GM06990 (cell line): ENCODE measurements at regions not wholly inside any gene's neighbourhood (a gene's known extent, or its start where the extent isn't known, plus 50 kb on each side); places are given as distances from the start of the nearest gene placed in this dataset.
"Not testable (repeated sequence)": the region's sequence is repeated elsewhere in the genome, so short reads cannot be mapped to it uniquely, and the experiment has no call there.

ENCODE experiments used
- DNase-seq: peaks from one replicate; pipeline ENCODE4 v3.0.0-alpha.2; 2011; ENCODE audit not compliant: insufficient read length; ENCODE audit errors: extremely low read depth
- H3K27me3 ChIP-seq: replicated peaks from 2 replicates; pipeline ENCODE4 v1.6.0; 2011; ENCODE audit warnings: low read length; ENCODE audit not compliant: control insufficient read depth, insufficient read depth
- H3K36me3 ChIP-seq: 2 replicates; pipeline ENCODE4 v1.5.1; 2011; ENCODE audit warnings: low read length; ENCODE audit not compliant: control insufficient read depth, insufficient read depth
- H3K4me3 ChIP-seq: replicated peaks from 2 replicates; pipeline ENCODE4 v1.5.1; 2011; ENCODE audit warnings: low read depth, mild to moderate bottlenecking, control low read depth, low read length
- CTCF ChIP-seq: IDR thresholded peaks from 2 replicates; pipeline ENCODE4 v1.5.1; 2011; ENCODE audit warnings: low read length, control low read depth, mild to moderate bottlenecking, inconsistent platforms; ENCODE audit not compliant: insufficient read depth, poor library complexity, severe bottlenecking

DNA sequence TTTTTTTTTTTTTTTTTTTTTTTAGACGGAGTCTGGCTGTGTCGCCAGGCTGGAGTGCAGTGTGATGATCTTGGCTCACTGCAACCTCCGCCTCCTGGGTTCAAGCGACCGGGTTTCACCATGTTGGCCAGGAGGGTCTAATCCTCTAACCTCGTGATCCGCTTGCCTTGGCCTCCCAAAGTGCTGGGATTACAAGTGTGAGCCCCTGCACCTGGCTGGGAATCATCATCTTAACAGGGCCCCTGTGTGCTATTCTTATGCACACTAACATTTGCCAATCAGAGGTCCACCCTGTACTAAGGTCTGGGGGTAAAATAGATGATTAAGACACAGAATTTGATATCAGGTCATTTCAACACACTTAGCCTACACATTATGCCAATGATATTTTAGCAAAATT is 278.7 kb upstream of the CHRM3 start:
- Histone ChIP-seq H3K4me3 (no peak overlapping the region), H3K27me3 (no peaks in the 10 kb centered on the region), H3K36me3 (no peaks in the 10 kb centered on the region)
- no peak for DNase-seq
- TF ChIP-seq CTCF, result no peak

GRCh38 chr1:239106689-239107088 is 279.7 kb upstream of the CHRM3 start:
- DNase-seq, H3K4me3 ChIP-seq, H3K27me3 ChIP-seq, H3K36me3 ChIP-seq: not testable (repeated sequence)

DNA sequence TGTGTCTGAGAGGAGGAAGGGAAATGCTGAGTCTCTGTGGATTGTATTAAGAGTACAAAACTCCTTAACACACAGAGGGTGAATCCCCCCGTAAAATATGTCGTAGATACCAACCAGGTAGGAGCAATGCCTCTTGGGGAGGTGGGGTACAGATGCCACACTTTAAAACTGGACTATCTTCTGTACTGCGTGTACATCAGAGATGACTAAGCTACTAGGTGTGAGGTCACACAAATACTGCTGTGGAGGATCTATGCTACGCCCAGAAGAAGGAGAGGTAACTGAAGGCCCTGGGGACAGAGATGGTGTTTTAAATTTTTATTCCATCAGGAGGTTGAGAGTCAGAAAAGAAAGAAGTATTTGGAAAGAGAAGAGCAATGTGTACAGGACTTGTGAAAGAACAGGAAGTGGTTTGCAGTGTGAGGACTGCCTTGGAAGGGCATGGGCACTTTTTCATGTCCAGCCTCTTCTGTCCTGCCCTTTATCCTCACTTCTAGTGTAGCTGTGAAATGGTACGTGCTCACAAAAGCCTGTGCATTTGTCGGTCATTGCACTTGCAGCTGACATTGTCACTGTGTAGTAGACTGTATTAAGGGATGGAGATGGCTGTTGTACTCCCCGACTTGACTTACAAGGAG is 287.8 kb upstream of the CHRM3 start:
- no peak for DNase-seq
- Histone ChIP-seq H3K27me3 (no peaks in the 10 kb centered on the region), H3K4me3 (no peak overlapping the region), H3K36me3 (no peaks in the 10 kb centered on the region)
- no peak for TF ChIP-seq CTCF

DNA sequence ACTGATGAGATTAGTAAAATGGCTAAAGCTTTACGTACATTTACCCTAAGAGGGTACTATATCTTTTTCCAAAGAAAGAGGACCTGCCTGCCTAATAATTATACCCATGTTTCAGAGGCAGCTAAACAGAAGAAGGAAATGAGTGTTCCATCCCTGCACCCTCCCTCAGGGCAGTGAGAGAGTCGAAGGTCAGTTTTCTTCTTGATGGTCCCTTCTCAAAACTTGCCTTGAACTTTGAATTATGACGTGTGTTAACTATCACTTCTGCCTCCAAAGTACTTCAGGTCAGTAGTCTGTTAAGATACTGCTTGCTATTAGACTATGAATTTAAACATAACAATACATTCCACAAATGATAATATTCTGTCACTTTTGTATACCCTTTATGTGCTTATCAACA is 294.8 kb upstream of the CHRM3 start:
- Histone ChIP-seq H3K36me3 (no peaks in the 10 kb centered on the region), H3K4me3 (no peak overlapping the region), H3K27me3 (no peaks in the 10 kb centered on the region)
- TF ChIP-seq CTCF, result no peak
- DNase-seq, result no peak

DNA sequence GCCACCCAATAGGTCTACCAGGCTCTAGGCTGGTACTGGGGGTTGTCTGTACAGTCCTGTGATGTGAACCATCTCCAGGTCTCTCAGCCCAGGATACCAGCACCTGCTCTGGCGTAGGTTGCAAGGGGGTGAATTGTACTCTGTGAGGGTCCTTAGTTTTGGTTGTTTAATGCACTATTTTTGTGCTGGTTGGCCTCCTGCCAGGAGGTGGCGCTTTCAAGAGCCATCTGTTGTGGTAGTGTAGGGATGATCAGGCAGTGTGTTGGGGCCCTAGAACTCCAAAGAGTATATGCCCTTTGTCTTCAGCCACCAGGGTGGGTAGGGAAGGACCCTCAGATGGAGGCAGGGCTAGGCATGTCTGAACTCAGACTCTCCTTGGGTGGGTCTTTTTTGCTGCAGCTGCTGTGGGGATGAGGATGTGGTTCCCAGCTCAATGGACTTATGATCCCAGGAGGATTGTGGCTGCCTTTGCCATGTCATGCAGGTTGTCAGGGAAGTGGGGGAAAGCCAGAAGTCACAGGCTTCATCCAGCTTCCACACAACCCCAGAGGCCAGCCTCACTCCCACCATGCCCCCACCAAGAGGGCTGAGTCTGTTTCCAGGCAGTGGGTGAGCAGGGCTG is 301.8 kb upstream of the CHRM3 start:
- Histone ChIP-seq H3K27me3 (no peaks in the 10 kb centered on the region), H3K4me3 (no peak overlapping the region), H3K36me3 (no peaks in the 10 kb centered on the region)
- TF ChIP-seq CTCF, result no peak
- DNase-seq, result no peak

GRCh38 chr1:239081947-239082346 is 304.4 kb upstream of the CHRM3 start:
- H3K36me3 ChIP-seq, H3K4me3 ChIP-seq, H3K27me3 ChIP-seq, DNase-seq: not testable (repeated sequence)

GRCh38 chr1:239067480-239067879 is 318.9 kb upstream of the CHRM3 start:
- no peak for TF ChIP-seq CTCF
- Histone ChIP-seq H3K36me3 (no peaks in the 10 kb centered on the region), H3K4me3 (no peak overlapping the region), H3K27me3 (no peaks in the 10 kb centered on the region)
- DNase-seq, result no peak
